Right cardiac atrium (tissue), 5 donors: ENCODE measurements at regions not wholly inside any gene's neighbourhood (a gene's known extent, or its start where the extent isn't known, plus 50 kb on each side); places are given as distances from the start of the nearest gene placed in this dataset.

Experiments used
- ATAC-seq, 2 donors: fragments of 200-7000 bp; cut with Tn5 transposase; one replicate each; pipeline versions ENCODE4 v1.8.0 to v1.9.1; 2020; ENCODE audit warnings: moderate library complexity in 2 of 2, mild to moderate bottlenecking in 1 of 2
- DNase-seq, 3 donors: peaks; one replicate each; pipeline ENCODE4 v3.0.0-alpha.2; 2020
- H3K27ac ChIP-seq: one replicate; pipeline ENCODE4 v1.5.1; 2013; ENCODE audit warnings: mild to moderate bottlenecking, low read length, control low read depth, moderate library complexity
- H3K27me3 ChIP-seq: one replicate; pipeline ENCODE4 v1.6.1; 2013; ENCODE audit not compliant: control insufficient read depth, insufficient read depth
- H3K4me1 ChIP-seq: one replicate; pipeline ENCODE4 v1.6.1; 2013; ENCODE audit warnings: low read length; ENCODE audit not compliant: control insufficient read depth, insufficient read depth
- H3K4me3 ChIP-seq: one replicate; pipeline ENCODE4 v1.5.1; 2013; ENCODE audit warnings: low read length, control low read depth
- H3K9me3 ChIP-seq: one replicate; pipeline ENCODE4 v1.6.1; 2013; ENCODE audit warnings: low read length; ENCODE audit not compliant: control insufficient read depth
- WGBS: extraction: QIAGEN DNeasy Blood & Tissue Kit; methylation state at CpG from one replicate; pipeline ENCODE4 v1.1.7; 2013; 5-methylcytosine and 5-hydroxymethylcytosine counted together
- intact Hi-C, 4 donors: fragments of 100-400 bp; cut with DNase I; formaldehyde crosslinking; loops; one replicate each; pipeline versions ENCODE4 v1.11.0 to v1.14.0; 2022 to 2023
- donor health status: healthy with polysubstance abuse.
- donor health status: DM: no; HTN: yes; CAD: no.
- donor health status: DM: no; HTN: no; CAD: no.
- donor health status: DM: no; HTN: yes; CAD: no; lungs with severe emphysema.
- donor health status: DM: yes; HTN: yes; CAD: no.

- Histone ChIP-seq H3K9me3 (no peaks in the 10 kb centered on the region), H3K27ac (no peak overlapping the region), H3K4me1 (no peaks in the 10 kb centered on the region), H3K27me3 (no peaks in the 10 kb centered on the region), H3K4me3 (no peak overlapping the region)
- intact Hi-C loops, result no loop called here
- DNase-seq (peak in 1 of 3 donors; percentile 6), ATAC-seq (no peak)
- 80% methylated on average over 10 of the region's 10 CpGs for WGBS
Observed at GRCh38 chr9:89795538-89796195, 190.9 kb downstream of the GADD45G start.

GRCh38 chr9:89796606-89797005 is 191.8 kb downstream of the GADD45G start:
- H3K4me1 ChIP-seq, result no peaks in the 10 kb centered on the region
- H3K9me3 ChIP-seq, result no peaks in the 10 kb centered on the region
- H3K4me3 ChIP-seq, result no peak overlapping the region
- peak in 1 of 3 donors; percentile 18 for DNase-seq
- intact Hi-C loops, result no loop called here
- WGBS, result 91% methylated on average over 6 of the region's 6 CpGs
- H3K27ac ChIP-seq, result no peak overlapping the region
- no peaks in the 10 kb centered on the region for H3K27me3 ChIP-seq
- ATAC-seq, result no peak

DNA sequence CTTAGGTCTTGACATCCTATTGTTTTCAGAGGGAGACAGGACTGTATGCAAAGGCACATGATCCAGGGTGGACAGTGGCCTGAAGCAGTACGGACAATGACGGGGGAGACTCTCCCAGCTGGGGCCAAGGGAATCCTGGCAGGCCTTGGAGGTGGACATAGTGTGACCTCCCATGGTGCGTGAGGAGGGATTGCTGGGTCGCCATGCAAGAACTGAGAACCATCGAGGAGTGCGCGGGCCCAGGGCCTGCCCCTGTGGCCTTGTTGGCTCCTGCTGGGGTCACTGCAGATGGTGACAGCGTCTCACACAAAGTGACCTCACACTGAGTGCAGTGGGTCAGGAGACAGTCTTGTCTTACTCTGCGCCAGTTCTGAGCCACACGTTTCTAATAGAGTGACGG is 192.4 kb downstream of the GADD45G start:
- no peak overlapping the region for H3K27ac ChIP-seq
- peaks cover 2% of the 10 kb centered on the region for H3K4me1 ChIP-seq
- intact Hi-C loops, result no loop called here
- no peaks in the 10 kb centered on the region for H3K9me3 ChIP-seq
- DNase-seq (peak in 1 of 3 donors; percentile 8), ATAC-seq (no peak)
- no peak overlapping the region for H3K4me3 ChIP-seq
- no peaks in the 10 kb centered on the region for H3K27me3 ChIP-seq
- WGBS, result 95% methylated on average over 11 of the region's 11 CpGs

- ATAC-seq, result no peak
- no peaks in the 10 kb centered on the region for H3K27me3 ChIP-seq
- H3K4me3 ChIP-seq, result no peak overlapping the region
- DNase-seq, result peak in 1 of 3 donors; percentile 26
- WGBS, result 78% methylated on average over 8 of the region's 8 CpGs
- H3K27ac ChIP-seq, result no peak overlapping the region
- H3K4me1 ChIP-seq, result peaks cover 5% of the 10 kb centered on the region
- H3K9me3 ChIP-seq, result no peaks in the 10 kb centered on the region
- intact Hi-C loops, result no loop called here
Observed at GRCh38 chr9:89797937-89798455, 193.2 kb downstream of the GADD45G start.

GRCh38 chr9:89798547-89799120 is 193.8 kb downstream of the GADD45G start:
- no peak overlapping the region for H3K4me3 ChIP-seq
- DNase-seq, result peak in 1 of 3 donors; percentile 14
- H3K9me3 ChIP-seq, result no peaks in the 10 kb centered on the region
- 89% methylated on average over 4 of the region's 4 CpGs for WGBS
- peaks cover 8% of the 10 kb centered on the region for H3K4me1 ChIP-seq
- no peak overlapping the region for H3K27ac ChIP-seq
- intact Hi-C loops, result no loop called here
- no peaks in the 10 kb centered on the region for H3K27me3 ChIP-seq
- no peak for ATAC-seq

- Histone ChIP-seq H3K27ac (no peak overlapping the region), H3K9me3 (no peaks in the 10 kb centered on the region), H3K27me3 (no peaks in the 10 kb centered on the region), H3K4me1 (peaks cover 8% of the 10 kb centered on the region), H3K4me3 (no peak overlapping the region)
- intact Hi-C loops, result no loop called here
- DNase-seq, result peak in 1 of 3 donors; percentile 5
- WGBS, result 96% methylated on average over 7 of the region's 7 CpGs
- ATAC-seq, result no peak
Observed at GRCh38 chr9:89799221-89799620, 194.4 kb downstream of the GADD45G start.

DNA sequence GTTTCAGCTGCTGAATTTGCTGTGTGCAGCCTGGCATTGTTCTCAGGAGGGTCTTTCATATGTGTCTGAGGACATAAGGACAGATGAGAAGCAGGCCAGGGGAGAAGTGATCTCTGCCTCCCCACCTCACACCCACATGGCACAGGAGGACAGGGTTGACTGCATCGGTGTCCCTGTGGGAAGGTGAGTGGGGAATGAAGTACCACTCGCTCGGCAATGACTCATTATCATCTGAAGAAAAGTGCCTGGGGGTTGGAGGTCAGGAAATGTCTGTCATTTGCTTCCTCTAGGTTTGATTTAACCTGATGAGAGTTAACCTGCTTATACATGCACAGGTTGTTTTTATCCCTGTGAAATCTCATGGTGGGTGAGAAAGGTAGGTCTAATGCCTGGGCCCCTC is 195.0 kb downstream of the GADD45G start:
- DNase-seq, result no peak
- Histone ChIP-seq H3K27me3 (no peaks in the 10 kb centered on the region), H3K4me1 (peaks cover 8% of the 10 kb centered on the region), H3K27ac (no peak overlapping the region), H3K9me3 (no peaks in the 10 kb centered on the region), H3K4me3 (no peak overlapping the region)
- WGBS, result 85% methylated on average over 3 of the region's 3 CpGs
- intact Hi-C loops, result no loop called here
- ATAC-seq, result no peak

DNA sequence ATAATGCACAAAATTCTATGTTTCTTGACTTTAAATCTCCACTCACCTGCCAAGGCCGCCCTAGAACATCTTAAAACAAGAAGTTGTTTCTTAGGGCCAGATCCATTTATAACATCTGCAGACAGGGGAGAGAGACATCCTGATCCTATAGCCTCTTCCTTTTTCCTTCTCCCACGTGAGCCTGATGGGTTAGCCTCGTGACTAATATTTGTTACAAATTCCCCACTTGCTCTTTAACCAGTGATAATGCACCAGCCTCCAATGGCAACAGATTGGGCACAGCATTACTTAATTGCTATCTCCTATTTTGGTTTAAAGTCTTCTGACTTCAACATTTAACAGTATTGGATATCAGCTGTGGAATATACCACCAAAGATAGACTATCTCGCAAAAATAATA is 196.5 kb downstream of the GADD45G start:
- DNase-seq (no peak), ATAC-seq (peak in 1 of 2 donors; percentile 2)
- H3K4me3 ChIP-seq, result no peak overlapping the region
- H3K27me3 ChIP-seq, result no peaks in the 10 kb centered on the region
- H3K4me1 ChIP-seq, result peaks cover 10% of the 10 kb centered on the region
- intact Hi-C loops, result no loop called here
- no peak overlapping the region for H3K27ac ChIP-seq
- H3K9me3 ChIP-seq, result no peaks in the 10 kb centered on the region
- 59% methylated on average over 4 of the region's 4 CpGs for whole genome bisulfite sequencing

DNA sequence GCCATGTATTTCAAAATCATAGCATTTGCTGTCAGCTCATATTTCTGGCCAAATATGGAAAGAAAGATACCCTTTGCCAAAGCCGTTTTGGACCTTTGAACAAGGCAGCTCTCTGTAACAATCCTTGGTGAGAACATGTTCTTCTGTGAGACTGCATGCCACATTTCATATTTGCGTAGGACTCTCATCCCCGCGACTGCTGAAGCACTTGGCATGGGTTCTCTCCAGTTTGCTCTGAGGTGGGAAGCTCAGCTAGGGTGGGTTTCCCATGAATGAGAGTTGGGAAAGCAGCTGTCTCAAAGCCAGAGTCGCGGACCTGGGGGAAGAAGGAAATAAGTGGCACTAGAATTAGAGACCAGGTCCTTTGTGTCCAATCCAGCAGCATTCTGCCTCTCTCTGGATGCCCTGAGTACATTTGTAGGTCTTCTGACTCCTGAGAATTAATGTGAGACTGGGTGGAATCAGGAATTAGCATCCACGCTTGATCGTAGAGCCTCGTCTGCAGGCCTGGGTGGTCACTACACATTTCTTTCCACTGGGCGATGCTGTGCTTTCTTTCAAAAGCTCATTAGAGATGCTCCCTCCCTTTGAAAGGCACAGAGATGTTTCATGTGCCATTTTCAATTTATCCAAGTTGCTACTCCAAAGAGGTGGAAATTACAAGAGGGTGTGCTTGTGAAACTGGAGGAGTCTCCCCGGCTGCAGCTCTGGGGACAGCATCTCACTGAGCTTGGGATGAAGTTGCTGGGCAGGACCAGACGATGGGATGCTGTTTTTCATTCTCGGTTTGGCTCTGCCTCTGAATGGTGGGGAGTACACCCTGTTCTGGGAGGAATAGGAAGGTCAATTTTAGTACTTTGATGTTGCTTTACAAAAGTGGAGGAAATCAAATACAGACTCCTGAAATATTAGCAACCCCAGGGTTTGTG is 197.2 kb downstream of the GADD45G start:
- Histone ChIP-seq H3K4me1 (peaks cover 10% of the 10 kb centered on the region), H3K27ac (peak overlapping the region; percentile 36), H3K9me3 (no peaks in the 10 kb centered on the region), H3K27me3 (no peaks in the 10 kb centered on the region), H3K4me3 (no peak overlapping the region)
- intact Hi-C loops, result no loop called here
- ATAC-seq (peak; percentile 70 to 71), DNase-seq (peak in 2 of 3 donors; percentile 10 to 69)
- 47% methylated on average over 13 of the region's 13 CpGs for WGBS

- H3K27ac ChIP-seq, result no peak overlapping the region
- H3K4me3 ChIP-seq, result no peak overlapping the region
- peaks cover 10% of the 10 kb centered on the region for H3K4me1 ChIP-seq
- 28% methylated on average over 8 of the region's 8 CpGs for whole genome bisulfite sequencing
- peak; percentile 88 to 89 for ATAC-seq
- H3K9me3 ChIP-seq, result no peaks in the 10 kb centered on the region
- intact Hi-C loops, result no loop called here
- no peaks in the 10 kb centered on the region for H3K27me3 ChIP-seq
- DNase-seq, result peak; percentile 80 to 93 (median 88)
Observed at GRCh38 chr9:89802781-89803355, 198.1 kb downstream of the GADD45G start.
